ENCODE measurements at regions not wholly inside any gene's neighbourhood (a gene's known extent, or its start where the extent isn't known, plus 50 kb on each side); places are given as distances from the start of the nearest gene placed in this dataset.

DNA sequence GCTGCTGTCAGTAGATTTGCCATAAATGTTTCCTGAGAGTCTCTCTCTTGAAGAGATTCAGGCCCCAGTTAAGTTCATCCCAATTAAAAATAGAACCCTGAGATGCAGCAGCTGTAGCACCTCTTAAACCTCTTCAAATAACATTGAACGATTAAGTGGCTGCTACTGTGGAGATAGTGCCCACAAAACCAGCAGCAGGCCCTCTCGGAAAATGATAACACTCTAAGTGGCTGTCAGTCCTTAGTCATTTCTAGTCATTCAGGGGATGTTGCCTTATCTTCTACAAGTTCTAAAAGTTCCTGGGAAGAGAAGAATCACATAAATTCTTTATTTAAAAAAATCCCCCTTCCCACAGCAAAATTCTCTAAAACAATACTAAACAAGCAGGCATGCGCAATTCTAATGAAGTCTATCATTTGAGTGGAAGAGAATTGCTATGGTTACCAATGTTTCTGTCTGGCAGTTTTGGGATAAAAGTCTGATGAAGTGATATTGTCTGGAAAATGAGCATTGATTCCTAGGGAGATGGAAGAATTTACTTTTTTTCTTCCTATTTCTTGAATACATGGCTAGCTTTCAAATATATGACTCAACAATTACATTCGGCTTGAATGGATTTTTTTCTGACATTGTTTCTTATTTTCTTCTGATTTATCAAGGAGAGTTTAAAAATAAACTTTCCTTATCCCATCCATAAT, 131.9 kb downstream of the TRMT11 start (continued):
- TF ChIP-seq, protein P1, sequence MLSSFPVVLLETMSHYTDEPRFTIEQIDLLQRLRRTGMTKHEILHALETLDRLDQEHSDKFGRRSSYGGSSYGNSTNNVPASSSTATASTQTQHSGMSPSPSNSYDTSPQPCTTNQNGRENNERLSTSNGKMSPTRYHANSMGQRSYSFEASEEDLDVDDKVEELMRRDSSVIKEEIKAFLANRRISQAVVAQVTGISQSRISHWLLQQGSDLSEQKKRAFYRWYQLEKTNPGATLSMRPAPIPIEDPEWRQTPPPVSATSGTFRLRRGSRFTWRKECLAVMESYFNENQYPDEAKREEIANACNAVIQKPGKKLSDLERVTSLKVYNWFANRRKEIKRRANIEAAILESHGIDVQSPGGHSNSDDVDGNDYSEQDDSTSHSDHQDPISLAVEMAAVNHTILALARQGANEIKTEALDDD (IDR thresholded peaks at IDR 0.05), result peak; percentile 90
- TF ChIP-seq TCF7L2 (IDR thresholded peaks at IDR 0.05; ENCODE audit: low read depth, low read length) (no peak), BRCA1 (IDR thresholded peaks at IDR 0.05) (no peak), BRCA1 (CRISPR knock-in tag; IDR thresholded peaks at IDR 0.05) (no peak), STAT5A (IDR thresholded peaks at IDR 0.05; ENCODE audit: borderline replicate concordance, low read length) (peak; percentile 91), GTF3C2 (IDR thresholded peaks at IDR 0.05; ENCODE audit: borderline replicate concordance, extremely low read depth, insufficient read length) (no peak), PBX2 (CRISPR knock-in tag; IDR thresholded peaks at IDR 0.05; ENCODE audit: low read depth) (no peak), PBX2 (tag; conservative IDR thresholded peaks at IDR 0.05; ENCODE audit: low read depth) (peak; percentile 61), SRSF1 (IDR thresholded peaks at IDR 0.05; ENCODE audit: low read depth, low read length) (no peak), HDAC1 (IDR thresholded peaks at IDR 0.05) (peak in 1 of 2 experiments; percentile 77; a peak in 1 of 4 replicates), ARID2 (IDR thresholded peaks at IDR 0.05) (no peak), RBBP5 (IDR thresholded peaks at IDR 0.05; ENCODE audit: borderline replicate concordance, insufficient read depth, low read length, poor library complexity, severe bottlenecking) (no peak), SMARCC2 (IDR thresholded peaks at IDR 0.05; ENCODE audit: low read depth) (peak; percentile 81; the same call in 1 of the 2 replicates), SOX6 (IDR thresholded peaks at IDR 0.05) (peak; percentile 80; the same call in 1 of the 2 replicates)
- TF ChIP-seq, protein P2, sequence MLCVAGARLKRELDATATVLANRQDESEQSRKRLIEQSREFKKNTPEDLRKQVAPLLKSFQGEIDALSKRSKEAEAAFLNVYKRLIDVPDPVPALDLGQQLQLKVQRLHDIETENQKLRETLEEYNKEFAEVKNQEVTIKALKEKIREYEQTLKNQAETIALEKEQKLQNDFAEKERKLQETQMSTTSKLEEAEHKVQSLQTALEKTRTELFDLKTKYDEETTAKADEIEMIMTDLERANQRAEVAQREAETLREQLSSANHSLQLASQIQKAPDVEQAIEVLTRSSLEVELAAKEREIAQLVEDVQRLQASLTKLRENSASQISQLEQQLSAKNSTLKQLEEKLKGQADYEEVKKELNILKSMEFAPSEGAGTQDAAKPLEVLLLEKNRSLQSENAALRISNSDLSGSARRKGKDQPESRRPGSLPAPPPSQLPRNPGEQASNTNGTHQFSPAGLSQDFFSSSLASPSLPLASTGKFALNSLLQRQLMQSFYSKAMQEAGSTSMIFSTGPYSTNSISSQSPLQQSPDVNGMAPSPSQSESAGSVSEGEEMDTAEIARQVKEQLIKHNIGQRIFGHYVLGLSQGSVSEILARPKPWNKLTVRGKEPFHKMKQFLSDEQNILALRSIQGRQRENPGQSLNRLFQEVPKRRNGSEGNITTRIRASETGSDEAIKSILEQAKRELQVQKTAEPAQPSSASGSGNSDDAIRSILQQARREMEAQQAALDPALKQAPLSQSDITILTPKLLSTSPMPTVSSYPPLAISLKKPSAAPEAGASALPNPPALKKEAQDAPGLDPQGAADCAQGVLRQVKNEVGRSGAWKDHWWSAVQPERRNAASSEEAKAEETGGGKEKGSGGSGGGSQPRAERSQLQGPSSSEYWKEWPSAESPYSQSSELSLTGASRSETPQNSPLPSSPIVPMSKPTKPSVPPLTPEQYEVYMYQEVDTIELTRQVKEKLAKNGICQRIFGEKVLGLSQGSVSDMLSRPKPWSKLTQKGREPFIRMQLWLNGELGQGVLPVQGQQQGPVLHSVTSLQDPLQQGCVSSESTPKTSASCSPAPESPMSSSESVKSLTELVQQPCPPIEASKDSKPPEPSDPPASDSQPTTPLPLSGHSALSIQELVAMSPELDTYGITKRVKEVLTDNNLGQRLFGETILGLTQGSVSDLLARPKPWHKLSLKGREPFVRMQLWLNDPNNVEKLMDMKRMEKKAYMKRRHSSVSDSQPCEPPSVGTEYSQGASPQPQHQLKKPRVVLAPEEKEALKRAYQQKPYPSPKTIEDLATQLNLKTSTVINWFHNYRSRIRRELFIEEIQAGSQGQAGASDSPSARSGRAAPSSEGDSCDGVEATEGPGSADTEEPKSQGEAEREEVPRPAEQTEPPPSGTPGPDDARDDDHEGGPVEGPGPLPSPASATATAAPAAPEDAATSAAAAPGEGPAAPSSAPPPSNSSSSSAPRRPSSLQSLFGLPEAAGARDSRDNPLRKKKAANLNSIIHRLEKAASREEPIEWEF (CRISPR knock-in tag; IDR thresholded peaks at IDR 0.05), result 0 out of 2 replicates have a peak, but pooled peaks have one; percentile 58
